ENCODE measurements at regions not wholly inside any gene's neighbourhood (a gene's known extent, or its start where the extent isn't known, plus 50 kb on each side); places are given as distances from the start of the nearest gene placed in this dataset.
"Not testable (repeated sequence)": the region's sequence is repeated elsewhere in the genome, so short reads cannot be mapped to it uniquely, and the experiment has no call there.

- TF ChIP-seq, protein P1, sequence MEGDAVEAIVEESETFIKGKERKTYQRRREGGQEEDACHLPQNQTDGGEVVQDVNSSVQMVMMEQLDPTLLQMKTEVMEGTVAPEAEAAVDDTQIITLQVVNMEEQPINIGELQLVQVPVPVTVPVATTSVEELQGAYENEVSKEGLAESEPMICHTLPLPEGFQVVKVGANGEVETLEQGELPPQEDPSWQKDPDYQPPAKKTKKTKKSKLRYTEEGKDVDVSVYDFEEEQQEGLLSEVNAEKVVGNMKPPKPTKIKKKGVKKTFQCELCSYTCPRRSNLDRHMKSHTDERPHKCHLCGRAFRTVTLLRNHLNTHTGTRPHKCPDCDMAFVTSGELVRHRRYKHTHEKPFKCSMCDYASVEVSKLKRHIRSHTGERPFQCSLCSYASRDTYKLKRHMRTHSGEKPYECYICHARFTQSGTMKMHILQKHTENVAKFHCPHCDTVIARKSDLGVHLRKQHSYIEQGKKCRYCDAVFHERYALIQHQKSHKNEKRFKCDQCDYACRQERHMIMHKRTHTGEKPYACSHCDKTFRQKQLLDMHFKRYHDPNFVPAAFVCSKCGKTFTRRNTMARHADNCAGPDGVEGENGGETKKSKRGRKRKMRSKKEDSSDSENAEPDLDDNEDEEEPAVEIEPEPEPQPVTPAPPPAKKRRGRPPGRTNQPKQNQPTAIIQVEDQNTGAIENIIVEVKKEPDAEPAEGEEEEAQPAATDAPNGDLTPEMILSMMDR (IDR thresholded peaks at IDR 0.05; ENCODE audit: insufficient read depth, low read length, severe bottlenecking) = no peak
- peak; percentile 86 for DNase-seq (ENCODE audit: low read depth)
- FAIRE-seq = peak; percentile 97
These were observed 58.3 kb upstream of the CYP2D6 start for GRCh38 chr22:42188808-42189447.

DNA sequence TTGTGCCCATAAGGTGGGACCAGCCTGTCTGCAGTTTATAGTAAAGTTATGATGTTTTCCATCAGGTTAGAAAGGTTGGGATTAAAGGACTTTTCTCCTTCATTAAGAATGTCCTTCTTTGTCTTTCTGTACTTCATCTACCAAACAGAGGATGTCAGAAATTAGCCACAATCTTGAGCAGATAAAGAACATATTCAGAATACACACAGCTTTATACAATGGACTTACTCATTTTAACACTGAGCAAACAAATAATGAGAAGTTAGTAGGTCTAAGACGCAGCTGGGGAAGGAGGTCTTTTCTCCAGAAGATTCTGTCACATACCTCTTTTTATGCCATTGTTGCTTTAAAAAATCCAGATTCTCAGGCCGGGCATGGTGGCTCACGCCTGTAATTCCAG, 57.0 kb upstream of the CYP2D6 start:
- TF ChIP-seq, protein P1 (IDR thresholded peaks at IDR 0.05; ENCODE audit: insufficient read depth, low read length, severe bottlenecking) = no peak
- no peak for DNase-seq (ENCODE audit: low read depth)
- Histone ChIP-seq H3K27me3 (ENCODE audit: control insufficient read depth, insufficient read depth, low read length) (no peaks in the 10 kb centered on the region), H3K4me3 (ENCODE audit: low read depth, low read length) (no peak overlapping the region), H3K36me3 (ENCODE audit: control insufficient read depth, insufficient read depth, low read length) (peaks cover 3% of the 10 kb centered on the region)
- no peak for FAIRE-seq

More at GRCh38 chr22:42188808-42189447, 58.3 kb upstream of the CYP2D6 start:
- peaks cover 1% of the 10 kb centered on the region for H3K36me3 ChIP-seq (ENCODE audit: control insufficient read depth, insufficient read depth, low read length)
- no peak overlapping the region for H3K4me3 ChIP-seq (ENCODE audit: low read depth, low read length)
- H3K27me3 ChIP-seq (ENCODE audit: control insufficient read depth, insufficient read depth, low read length) = no peaks in the 10 kb centered on the region

GRCh38 chr22:42185915-42186439, 55.4 kb upstream of the CYP2D6 start:
- TF ChIP-seq, protein P1 (IDR thresholded peaks at IDR 0.05; ENCODE audit: insufficient read depth, low read length, severe bottlenecking) = no peak
- no peaks in the 10 kb centered on the region for H3K27me3 ChIP-seq (ENCODE audit: control insufficient read depth, insufficient read depth, low read length)
- H3K36me3 ChIP-seq (ENCODE audit: control insufficient read depth, insufficient read depth, low read length) = peaks cover 3% of the 10 kb centered on the region
- H3K4me3 ChIP-seq (ENCODE audit: low read depth, low read length) = no peak overlapping the region
- DNase-seq (ENCODE audit: low read depth) = peak; percentile 11
- no peak for FAIRE-seq

GRCh38 chr22:42184852-42185251, 54.2 kb upstream of the CYP2D6 start:
- peaks cover 3% of the 10 kb centered on the region for H3K36me3 ChIP-seq (ENCODE audit: control insufficient read depth, insufficient read depth, low read length)
- H3K4me3 ChIP-seq (ENCODE audit: low read depth, low read length) = no peak overlapping the region
- H3K27me3 ChIP-seq (ENCODE audit: control insufficient read depth, insufficient read depth, low read length) = no peaks in the 10 kb centered on the region
- TF ChIP-seq, protein P1 (IDR thresholded peaks at IDR 0.05; ENCODE audit: insufficient read depth, low read length, severe bottlenecking) = no peak
- DNase-seq (ENCODE audit: low read depth) (no peak), FAIRE-seq (no peak)

DNA sequence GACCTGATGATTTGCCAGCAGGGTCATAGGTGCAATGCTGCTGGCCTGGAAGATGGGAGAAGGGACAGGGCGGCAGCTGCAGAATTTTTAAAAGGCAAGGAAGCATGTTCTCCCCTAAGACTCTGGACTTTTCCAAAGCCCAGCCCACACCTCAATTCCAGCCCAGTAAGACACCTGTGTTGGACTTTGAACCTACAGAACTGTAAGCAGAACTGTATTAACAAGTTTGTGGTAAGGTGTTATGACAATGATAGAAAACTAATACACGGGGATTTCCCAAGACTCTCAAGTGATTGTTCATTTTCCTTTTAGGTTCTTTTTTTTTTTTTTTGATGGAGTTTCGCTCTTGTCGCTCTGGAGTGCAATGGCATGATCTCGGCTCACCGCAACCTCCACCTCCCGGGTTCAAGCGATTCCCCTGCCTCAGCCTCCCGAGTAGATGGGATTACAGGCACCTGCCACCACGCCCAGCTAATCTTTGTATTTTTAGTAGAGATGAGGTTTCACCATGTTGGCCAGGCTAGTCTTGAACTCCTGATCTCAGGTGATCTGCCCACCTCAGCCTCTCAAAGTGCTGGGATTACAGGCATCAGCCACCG, 53.0 kb upstream of the CYP2D6 start:
- DNase-seq (ENCODE audit: low read depth); FAIRE-seq; H3K27me3 ChIP-seq (ENCODE audit: control insufficient read depth, insufficient read depth, low read length); H3K4me3 ChIP-seq (ENCODE audit: low read depth, low read length); H3K36me3 ChIP-seq (ENCODE audit: control insufficient read depth, insufficient read depth, low read length): not testable (repeated sequence)

- H3K36me3 ChIP-seq (ENCODE audit: control insufficient read depth, insufficient read depth, low read length) = peaks cover 6% of the 10 kb centered on the region
- TF ChIP-seq, protein P1 (IDR thresholded peaks at IDR 0.05; ENCODE audit: insufficient read depth, low read length, severe bottlenecking) = no peak
- FAIRE-seq = peak; percentile 28
- no peak overlapping the region for H3K4me3 ChIP-seq (ENCODE audit: low read depth, low read length)
- no peaks in the 10 kb centered on the region for H3K27me3 ChIP-seq (ENCODE audit: control insufficient read depth, insufficient read depth, low read length)
- no peak for DNase-seq (ENCODE audit: low read depth)
These were observed 49.8 kb upstream of the CYP2D6 start for GRCh38 chr22:42180349-42180842.

All from bronchial epithelial cell (primary cell).